WTC11 (cell line): ENCODE measurements at regions not wholly inside any gene's neighbourhood (a gene's known extent, or its start where the extent isn't known, plus 50 kb on each side); places are given as distances from the start of the nearest gene placed in this dataset.

Experiments used
- ATAC-seq: fragments of 200-7000 bp; cut with Tn5 transposase; 2 replicates; pipeline ENCODE4 v1.10.0; 2021; ENCODE audit warnings: mild to moderate bottlenecking, moderate library complexity
- CTCF ChIA-PET: fragments of 300-600 bp; sonication (Branson Sonifier 250); formaldehyde crosslinking; loops from one replicate; lab custom pipeline; 2021; ENCODE audit warnings: antibody characterized with exemption; lab: Charles Lee
- POLR2A ChIA-PET: fragments of 350-600 bp; sonication (Branson Sonifier 250); formaldehyde crosslinking; loops from one replicate; lab custom pipeline; 2021; ENCODE audit warnings: antibody characterized with exemption; lab: Charles Lee
- DNase-seq: peaks from one replicate; pipeline ENCODE4 v3.0.0; 2021; ENCODE audit warnings: low spot score
- H3K27ac Mint-ChIP-seq: 2 replicates; pipeline ENCODE4 v1.8.0; 2021; ENCODE audit warnings: mixed read lengths
- H3K27me3 Mint-ChIP-seq: 2 replicates; pipeline ENCODE4 v1.8.0; 2021; ENCODE audit warnings: low read depth, mild to moderate bottlenecking, moderate library complexity, mixed read lengths
- H3K36me3 Mint-ChIP-seq: 2 replicates; pipeline ENCODE4 v1.8.0; 2021; ENCODE audit warnings: mixed read lengths
- H3K4me1 Mint-ChIP-seq: 2 replicates; pipeline ENCODE4 v1.8.0; 2022; ENCODE audit warnings: mixed read lengths
- H3K4me3 Mint-ChIP-seq: 2 replicates; pipeline ENCODE4 v1.8.0; 2021; ENCODE audit warnings: mild to moderate bottlenecking, moderate library complexity, mixed read lengths
- H3K9me3 Mint-ChIP-seq: 2 replicates; pipeline ENCODE4 v1.8.0; 2021; ENCODE audit warnings: mixed read lengths
- ATF1 ChIP-seq: sonication (generic); formaldehyde crosslinking; IDR thresholded peaks from 2 replicates; pipeline ENCODE4 v1.8.1; 2023; ENCODE audit warnings: mild to moderate bottlenecking, moderate library complexity, missing genetic modification reagents
- CREB1 ChIP-seq: sonication (generic); formaldehyde crosslinking; IDR thresholded peaks from 2 replicates; pipeline ENCODE4 v1.8.0; 2023; ENCODE audit warnings: mild to moderate bottlenecking, missing genetic modification reagents
- CREM ChIP-seq: sonication (generic); formaldehyde crosslinking; IDR thresholded peaks from 2 replicates; pipeline ENCODE4 v1.8.1; 2022; ENCODE audit warnings: mild to moderate bottlenecking, missing genetic modification reagents, moderate library complexity
- IRF2 ChIP-seq: sonication (generic); formaldehyde crosslinking; IDR thresholded peaks from 2 replicates; pipeline ENCODE4 v1.8.0; 2022; ENCODE audit warnings: low read depth, missing genetic modification reagents, borderline replicate concordance
- JAZF1 ChIP-seq: fragments of 250-450 bp; sonication (Bioruptor Pico); IDR thresholded peaks from 2 replicates; pipeline ENCODE4 v1.9.0; 2021; ENCODE audit warnings: moderate library complexity, mild to moderate bottlenecking, inconsistent platforms
- NFE2L1 ChIP-seq: sonication (generic); formaldehyde crosslinking; IDR thresholded peaks from 2 replicates; pipeline ENCODE4 v1.8.1; 2023; ENCODE audit warnings: missing genetic modification reagents
- NR1H2 ChIP-seq: sonication (generic); formaldehyde crosslinking; IDR thresholded peaks from 2 replicates; pipeline ENCODE4 v1.9.0; 2021; ENCODE audit warnings: mild to moderate bottlenecking, moderate library complexity, missing genetic modification reagents
- SMAD3 ChIP-seq: sonication (generic); formaldehyde crosslinking; IDR thresholded peaks from 2 replicates; pipeline ENCODE4 v1.8.0; 2022; ENCODE audit warnings: missing genetic modification reagents, mild to moderate bottlenecking, borderline replicate concordance
- SMAD4 ChIP-seq: sonication (generic); formaldehyde crosslinking; IDR thresholded peaks from 2 replicates; pipeline ENCODE4 v1.8.0; 2022; ENCODE audit warnings: mild to moderate bottlenecking, missing genetic modification reagents
- SOX15 ChIP-seq: fragments of 250-450 bp; sonication (Bioruptor Pico); IDR thresholded peaks from 2 replicates; pipeline ENCODE4 v1.9.0; 2021; ENCODE audit warnings: mild to moderate bottlenecking
- TCF7 ChIP-seq: sonication (generic); formaldehyde crosslinking; IDR thresholded peaks from 2 replicates; pipeline ENCODE4 v1.8.0; 2022; ENCODE audit warnings: mild to moderate bottlenecking, low read depth, missing genetic modification reagents, moderate library complexity
- ZNF121 ChIP-seq: sonication (generic); formaldehyde crosslinking; IDR thresholded peaks from 2 replicates; pipeline ENCODE4 v1.8.0; 2023; ENCODE audit warnings: missing genetic modification reagents
- ZNF138 ChIP-seq: sonication (generic); formaldehyde crosslinking; conservative IDR thresholded peaks from 2 replicates; pipeline ENCODE4 v1.8.1; 2022; ENCODE audit warnings: mild to moderate bottlenecking, moderate library complexity, missing genetic modification reagents
- ZNF232 ChIP-seq: sonication (generic); formaldehyde crosslinking; IDR thresholded peaks from 2 replicates; pipeline ENCODE4 v1.8.0; 2022; ENCODE audit warnings: mild to moderate bottlenecking, missing genetic modification reagents
- ZNF263 ChIP-seq: sonication (generic); formaldehyde crosslinking; IDR thresholded peaks from 2 replicates; pipeline ENCODE4 v1.8.1; 2022; ENCODE audit warnings: low read depth, mild to moderate bottlenecking, moderate library complexity, missing genetic modification reagents
- TF ChIP-seq, protein P1 (sequence below): sonication (generic); formaldehyde crosslinking; IDR thresholded peaks from 2 replicates; pipeline ENCODE4 v1.8.1; 2022; ENCODE audit warnings: low read depth, mild to moderate bottlenecking, moderate library complexity, missing genetic modification reagents, borderline replicate concordance
- TF ChIP-seq, protein P2 (sequence below): sonication (generic); formaldehyde crosslinking; IDR thresholded peaks from 2 replicates; pipeline ENCODE4 v1.8.0; 2023; ENCODE audit warnings: missing genetic modification reagents
- TF ChIP-seq, protein P3 (sequence below): sonication (generic); formaldehyde crosslinking; IDR thresholded peaks from 2 replicates; pipeline ENCODE4 v1.8.0; 2022; ENCODE audit warnings: missing genetic modification reagents
- TF ChIP-seq, protein P4 (sequence below): fragments of 250-450 bp; sonication (Bioruptor Pico); IDR thresholded peaks from 2 replicates; pipeline ENCODE4 v2.1.2; 2022; ENCODE audit warnings: mild to moderate bottlenecking, moderate library complexity
- TF ChIP-seq, protein P5 (sequence below): sonication (generic); formaldehyde crosslinking; IDR thresholded peaks from 2 replicates; pipeline ENCODE4 v1.8.0; 2022; ENCODE audit warnings: mild to moderate bottlenecking, missing genetic modification reagents
- TF ChIP-seq, protein P6 (sequence below): sonication (generic); formaldehyde crosslinking; IDR thresholded peaks from 2 replicates; pipeline ENCODE4 v1.8.0; 2022; ENCODE audit warnings: mild to moderate bottlenecking, missing genetic modification reagents
- TF ChIP-seq, protein P7 (sequence below): fragments of 250-450 bp; sonication (Bioruptor Pico); conservative IDR thresholded peaks from 2 replicates; pipeline ENCODE4 v1.9.0; 2021; ENCODE audit warnings: mild to moderate bottlenecking
- TF ChIP-seq, protein P8 (sequence below): sonication (generic); formaldehyde crosslinking; IDR thresholded peaks from 2 replicates; pipeline ENCODE4 v1.8.1; 2023; ENCODE audit warnings: mild to moderate bottlenecking, missing genetic modification reagents

DNA sequence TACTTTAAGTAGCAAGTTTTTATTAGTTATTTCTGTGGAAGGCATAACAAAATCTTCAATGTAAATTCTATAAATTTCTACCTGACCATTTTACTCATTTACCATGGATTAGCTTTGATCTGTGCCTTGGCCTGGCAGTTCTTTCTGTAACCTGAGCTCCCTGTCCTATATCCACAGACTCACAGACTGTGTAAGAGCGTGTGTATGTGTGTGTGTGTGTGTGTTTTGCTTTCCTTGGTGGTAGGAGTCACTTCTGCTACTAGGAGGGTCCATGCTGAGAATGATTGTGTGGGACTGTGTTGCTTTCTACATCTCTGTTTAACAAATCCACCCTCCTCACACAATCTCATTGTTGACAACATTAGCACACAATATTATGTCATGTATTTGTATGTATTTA, 221.2 kb upstream of the PELI2 start (continued):
- TF ChIP-seq, protein P1, sequence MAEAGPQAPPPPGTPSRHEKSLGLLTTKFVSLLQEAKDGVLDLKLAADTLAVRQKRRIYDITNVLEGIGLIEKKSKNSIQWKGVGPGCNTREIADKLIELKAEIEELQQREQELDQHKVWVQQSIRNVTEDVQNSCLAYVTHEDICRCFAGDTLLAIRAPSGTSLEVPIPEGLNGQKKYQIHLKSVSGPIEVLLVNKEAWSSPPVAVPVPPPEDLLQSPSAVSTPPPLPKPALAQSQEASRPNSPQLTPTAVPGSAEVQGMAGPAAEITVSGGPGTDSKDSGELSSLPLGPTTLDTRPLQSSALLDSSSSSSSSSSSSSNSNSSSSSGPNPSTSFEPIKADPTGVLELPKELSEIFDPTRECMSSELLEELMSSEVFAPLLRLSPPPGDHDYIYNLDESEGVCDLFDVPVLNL (CRISPR knock-in tag), result no peak
- TF ChIP-seq, protein P2, sequence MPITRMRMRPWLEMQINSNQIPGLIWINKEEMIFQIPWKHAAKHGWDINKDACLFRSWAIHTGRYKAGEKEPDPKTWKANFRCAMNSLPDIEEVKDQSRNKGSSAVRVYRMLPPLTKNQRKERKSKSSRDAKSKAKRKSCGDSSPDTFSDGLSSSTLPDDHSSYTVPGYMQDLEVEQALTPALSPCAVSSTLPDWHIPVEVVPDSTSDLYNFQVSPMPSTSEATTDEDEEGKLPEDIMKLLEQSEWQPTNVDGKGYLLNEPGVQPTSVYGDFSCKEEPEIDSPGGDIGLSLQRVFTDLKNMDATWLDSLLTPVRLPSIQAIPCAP (CRISPR knock-in tag), result no peak
- no peak for TF ChIP-seq SOX15
- TF ChIP-seq, protein P3, sequence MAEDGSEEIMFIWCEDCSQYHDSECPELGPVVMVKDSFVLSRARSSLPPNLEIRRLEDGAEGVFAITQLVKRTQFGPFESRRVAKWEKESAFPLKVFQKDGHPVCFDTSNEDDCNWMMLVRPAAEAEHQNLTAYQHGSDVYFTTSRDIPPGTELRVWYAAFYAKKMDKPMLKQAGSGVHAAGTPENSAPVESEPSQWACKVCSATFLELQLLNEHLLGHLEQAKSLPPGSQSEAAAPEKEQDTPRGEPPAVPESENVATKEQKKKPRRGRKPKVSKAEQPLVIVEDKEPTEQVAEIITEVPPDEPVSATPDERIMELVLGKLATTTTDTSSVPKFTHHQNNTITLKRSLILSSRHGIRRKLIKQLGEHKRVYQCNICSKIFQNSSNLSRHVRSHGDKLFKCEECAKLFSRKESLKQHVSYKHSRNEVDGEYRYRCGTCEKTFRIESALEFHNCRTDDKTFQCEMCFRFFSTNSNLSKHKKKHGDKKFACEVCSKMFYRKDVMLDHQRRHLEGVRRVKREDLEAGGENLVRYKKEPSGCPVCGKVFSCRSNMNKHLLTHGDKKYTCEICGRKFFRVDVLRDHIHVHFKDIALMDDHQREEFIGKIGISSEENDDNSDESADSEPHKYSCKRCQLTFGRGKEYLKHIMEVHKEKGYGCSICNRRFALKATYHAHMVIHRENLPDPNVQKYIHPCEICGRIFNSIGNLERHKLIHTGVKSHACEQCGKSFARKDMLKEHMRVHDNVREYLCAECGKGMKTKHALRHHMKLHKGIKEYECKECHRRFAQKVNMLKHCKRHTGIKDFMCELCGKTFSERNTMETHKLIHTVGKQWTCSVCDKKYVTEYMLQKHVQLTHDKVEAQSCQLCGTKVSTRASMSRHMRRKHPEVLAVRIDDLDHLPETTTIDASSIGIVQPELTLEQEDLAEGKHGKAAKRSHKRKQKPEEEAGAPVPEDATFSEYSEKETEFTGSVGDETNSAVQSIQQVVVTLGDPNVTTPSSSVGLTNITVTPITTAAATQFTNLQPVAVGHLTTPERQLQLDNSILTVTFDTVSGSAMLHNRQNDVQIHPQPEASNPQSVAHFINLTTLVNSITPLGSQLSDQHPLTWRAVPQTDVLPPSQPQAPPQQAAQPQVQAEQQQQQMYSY, result no peak
- no peak for TF ChIP-seq ATF1 (CRISPR knock-in tag)
- TF ChIP-seq, protein P4, sequence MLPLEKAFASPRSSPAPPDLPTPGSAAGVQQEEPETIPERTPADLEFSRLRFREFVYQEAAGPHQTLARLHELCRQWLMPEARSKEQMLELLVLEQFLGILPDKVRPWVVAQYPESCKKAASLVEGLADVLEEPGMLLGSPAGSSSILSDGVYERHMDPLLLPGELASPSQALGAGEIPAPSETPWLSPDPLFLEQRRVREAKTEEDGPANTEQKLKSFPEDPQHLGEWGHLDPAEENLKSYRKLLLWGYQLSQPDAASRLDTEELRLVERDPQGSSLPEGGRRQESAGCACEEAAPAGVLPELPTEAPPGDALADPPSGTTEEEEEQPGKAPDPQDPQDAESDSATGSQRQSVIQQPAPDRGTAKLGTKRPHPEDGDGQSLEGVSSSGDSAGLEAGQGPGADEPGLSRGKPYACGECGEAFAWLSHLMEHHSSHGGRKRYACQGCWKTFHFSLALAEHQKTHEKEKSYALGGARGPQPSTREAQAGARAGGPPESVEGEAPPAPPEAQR (CRISPR knock-in tag), result no peak

DNA sequence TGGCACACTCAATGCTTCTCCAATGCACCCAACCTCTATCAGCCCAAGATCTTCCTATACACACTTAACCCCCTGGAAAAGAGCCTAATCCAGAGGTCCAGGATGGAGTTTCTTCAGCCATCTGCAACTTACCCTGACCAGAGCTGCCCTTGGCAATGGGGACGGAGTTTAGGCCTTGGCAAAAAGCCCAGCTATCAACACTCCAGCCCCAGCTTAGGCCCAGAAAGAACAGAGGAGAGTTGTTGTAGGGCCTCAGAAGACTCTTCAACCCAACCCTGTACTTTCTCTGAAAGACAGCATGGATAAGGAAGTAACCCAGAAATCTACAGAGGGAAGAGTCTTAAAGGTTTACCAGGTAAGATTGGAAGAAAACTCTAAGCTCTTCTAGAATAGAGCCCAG, 219.3 kb upstream of the PELI2 start:
- Mint-ChIP-seq H3K9me3 (no peaks in the 10 kb centered on the region), H3K4me1 (peaks cover 11% of the 10 kb centered on the region), H3K36me3 (no peaks in the 10 kb centered on the region), H3K27ac (no peak overlapping the region), H3K27me3 (no peaks in the 10 kb centered on the region), H3K4me3 (no peak overlapping the region)
- DNase-seq (no peak), ATAC-seq (no peak)
- TF ChIP-seq SMAD3 (CRISPR knock-in tag) (no peak), CREM (CRISPR knock-in tag) (no peak), ZNF263 (CRISPR knock-in tag) (no peak), JAZF1 (no peak), ZNF232 (CRISPR knock-in tag) (no peak), NR1H2 (CRISPR knock-in tag) (no peak)
- TF ChIP-seq, protein P5, sequence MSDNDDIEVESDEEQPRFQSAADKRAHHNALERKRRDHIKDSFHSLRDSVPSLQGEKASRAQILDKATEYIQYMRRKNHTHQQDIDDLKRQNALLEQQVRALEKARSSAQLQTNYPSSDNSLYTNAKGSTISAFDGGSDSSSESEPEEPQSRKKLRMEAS, result no peak
- ChIA-PET POLR2A (no interaction called here), CTCF (no interaction called here)

DNA sequence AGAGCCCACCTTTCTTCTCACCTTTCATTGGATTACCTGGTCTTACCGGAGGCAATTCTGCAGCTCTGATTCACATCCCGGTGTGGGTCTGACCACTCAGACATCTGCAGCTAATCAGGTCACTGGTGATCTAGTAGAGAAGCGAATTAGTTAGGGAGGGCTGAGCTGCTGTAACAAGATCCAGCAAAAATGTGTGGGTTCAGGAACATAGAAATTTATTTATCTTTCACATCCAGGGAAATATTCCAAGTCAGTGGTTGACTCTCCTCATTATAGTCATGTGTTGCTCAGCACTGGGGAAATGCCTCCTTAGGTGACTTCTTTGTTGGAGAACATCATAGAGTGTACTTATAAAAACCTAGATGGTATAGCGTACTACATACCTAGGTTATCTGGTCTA, 218.7 kb upstream of the PELI2 start:
- Mint-ChIP-seq H3K9me3 (no peaks in the 10 kb centered on the region), H3K27ac (no peak overlapping the region), H3K4me3 (no peak overlapping the region), H3K27me3 (no peaks in the 10 kb centered on the region), H3K36me3 (no peaks in the 10 kb centered on the region), H3K4me1 (peaks cover 8% of the 10 kb centered on the region)
- POLR2A ChIA-PET, result no interaction called here
- DNase-seq (no peak), ATAC-seq (no peak)
- CTCF ChIA-PET, result no interaction called here
- TF ChIP-seq ZNF121 (CRISPR knock-in tag) (no peak), CREB1 (CRISPR knock-in tag) (no peak), ZNF138 (CRISPR knock-in tag) (no peak), TCF7 (no peak), NFE2L1 (CRISPR knock-in tag) (no peak), IRF2 (no peak), SMAD4 (CRISPR knock-in tag) (no peak), ZNF263 (CRISPR knock-in tag) (no peak)
- TF ChIP-seq, protein P6, sequence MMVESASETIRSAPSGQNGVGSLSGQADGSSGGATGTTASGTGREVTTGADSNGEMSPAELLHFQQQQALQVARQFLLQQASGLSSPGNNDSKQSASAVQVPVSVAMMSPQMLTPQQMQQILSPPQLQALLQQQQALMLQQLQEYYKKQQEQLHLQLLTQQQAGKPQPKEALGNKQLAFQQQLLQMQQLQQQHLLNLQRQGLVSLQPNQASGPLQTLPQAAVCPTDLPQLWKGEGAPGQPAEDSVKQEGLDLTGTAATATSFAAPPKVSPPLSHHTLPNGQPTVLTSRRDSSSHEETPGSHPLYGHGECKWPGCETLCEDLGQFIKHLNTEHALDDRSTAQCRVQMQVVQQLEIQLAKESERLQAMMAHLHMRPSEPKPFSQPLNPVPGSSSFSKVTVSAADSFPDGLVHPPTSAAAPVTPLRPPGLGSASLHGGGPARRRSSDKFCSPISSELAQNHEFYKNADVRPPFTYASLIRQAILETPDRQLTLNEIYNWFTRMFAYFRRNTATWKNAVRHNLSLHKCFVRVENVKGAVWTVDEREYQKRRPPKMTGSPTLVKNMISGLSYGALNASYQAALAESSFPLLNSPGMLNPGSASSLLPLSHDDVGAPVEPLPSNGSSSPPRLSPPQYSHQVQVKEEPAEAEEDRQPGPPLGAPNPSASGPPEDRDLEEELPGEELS, result no peak
- TF ChIP-seq, protein P7, sequence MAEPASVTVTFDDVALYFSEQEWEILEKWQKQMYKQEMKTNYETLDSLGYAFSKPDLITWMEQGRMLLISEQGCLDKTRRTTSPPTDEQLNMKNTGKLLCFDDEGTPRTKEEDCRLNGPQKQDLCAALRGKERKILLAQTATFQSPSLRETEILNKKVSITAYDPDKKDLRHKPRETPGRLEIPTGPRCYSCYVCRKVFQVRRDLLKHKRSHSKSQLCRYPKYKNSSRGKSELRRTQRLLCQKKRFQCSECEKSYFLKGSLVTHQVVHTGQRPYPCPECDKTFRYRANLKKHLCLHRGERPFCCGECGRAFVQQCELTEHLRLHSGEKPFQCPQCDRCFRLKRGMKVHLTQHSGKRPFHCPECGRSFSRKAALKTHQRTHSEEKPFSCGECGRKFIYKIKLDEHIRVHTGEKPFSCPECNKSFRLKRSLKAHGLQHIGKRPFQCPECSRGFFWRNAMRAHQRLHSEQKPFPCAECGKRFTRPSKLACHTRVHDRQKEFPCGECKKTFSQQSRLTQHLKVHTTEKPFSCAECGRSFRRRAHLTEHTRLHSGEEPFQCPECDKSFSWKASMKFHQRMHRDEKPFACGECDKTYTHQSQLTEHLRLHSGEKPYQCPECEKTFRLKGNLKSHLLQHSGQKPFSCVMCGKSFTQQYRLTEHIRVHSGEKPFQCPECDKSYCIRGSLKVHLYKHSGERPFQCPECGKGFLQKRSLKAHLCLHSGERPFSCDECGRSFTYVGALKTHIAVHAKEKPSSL (CRISPR knock-in tag), result no peak
- TF ChIP-seq, protein P8, sequence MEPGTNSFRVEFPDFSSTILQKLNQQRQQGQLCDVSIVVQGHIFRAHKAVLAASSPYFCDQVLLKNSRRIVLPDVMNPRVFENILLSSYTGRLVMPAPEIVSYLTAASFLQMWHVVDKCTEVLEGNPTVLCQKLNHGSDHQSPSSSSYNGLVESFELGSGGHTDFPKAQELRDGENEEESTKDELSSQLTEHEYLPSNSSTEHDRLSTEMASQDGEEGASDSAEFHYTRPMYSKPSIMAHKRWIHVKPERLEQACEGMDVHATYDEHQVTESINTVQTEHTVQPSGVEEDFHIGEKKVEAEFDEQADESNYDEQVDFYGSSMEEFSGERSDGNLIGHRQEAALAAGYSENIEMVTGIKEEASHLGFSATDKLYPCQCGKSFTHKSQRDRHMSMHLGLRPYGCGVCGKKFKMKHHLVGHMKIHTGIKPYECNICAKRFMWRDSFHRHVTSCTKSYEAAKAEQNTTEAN (CRISPR knock-in tag), result no peak
